A673 (cell line): ENCODE measurements at regions not wholly inside any gene's neighbourhood (a gene's known extent, or its start where the extent isn't known, plus 50 kb on each side); places are given as distances from the start of the nearest gene placed in this dataset.

Source experiments
- EZH2 ChIP-seq: fragments of 200-600 bp; sonication (generic); IDR thresholded peaks from 2 replicates; pipeline ENCODE4 v1.6.1; 2017; ENCODE audit warnings: borderline replicate concordance, low read depth, mild to moderate bottlenecking, mixed read lengths, antibody characterized with exemption, low read length; ENCODE audit not compliant: poor library complexity, severe bottlenecking
- TF ChIP-seq, protein P1 (sequence below): fragments of 300-800, 200-600 bp; sonication (generic); conservative IDR thresholded peaks from 2 replicates; pipeline ENCODE4 v1.5.1; 2017; ENCODE audit warnings: low read depth, mild to moderate bottlenecking, antibody characterized with exemption, low read length, moderate library complexity, mixed read lengths

DNA sequence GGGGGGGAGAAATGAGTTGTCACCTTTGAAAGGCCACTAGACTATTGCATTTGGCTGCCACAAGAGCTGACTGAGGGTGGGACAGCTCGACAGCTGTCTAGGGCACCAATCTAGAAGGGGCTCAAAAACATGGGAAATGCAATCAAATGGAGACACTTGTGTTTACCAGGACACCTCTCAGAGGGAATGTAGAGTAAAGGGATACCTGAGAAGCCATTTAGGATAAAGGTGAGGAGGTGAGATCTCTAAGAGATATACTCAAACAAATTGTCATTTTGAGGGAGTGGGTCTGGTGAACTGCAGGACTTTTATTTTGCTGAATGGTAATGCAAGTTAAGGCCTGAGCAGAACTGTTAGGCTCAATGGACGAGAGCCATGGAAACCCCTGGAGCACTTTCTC, 159.8 kb downstream of the DDX1 start:
- TF ChIP-seq, protein P1, sequence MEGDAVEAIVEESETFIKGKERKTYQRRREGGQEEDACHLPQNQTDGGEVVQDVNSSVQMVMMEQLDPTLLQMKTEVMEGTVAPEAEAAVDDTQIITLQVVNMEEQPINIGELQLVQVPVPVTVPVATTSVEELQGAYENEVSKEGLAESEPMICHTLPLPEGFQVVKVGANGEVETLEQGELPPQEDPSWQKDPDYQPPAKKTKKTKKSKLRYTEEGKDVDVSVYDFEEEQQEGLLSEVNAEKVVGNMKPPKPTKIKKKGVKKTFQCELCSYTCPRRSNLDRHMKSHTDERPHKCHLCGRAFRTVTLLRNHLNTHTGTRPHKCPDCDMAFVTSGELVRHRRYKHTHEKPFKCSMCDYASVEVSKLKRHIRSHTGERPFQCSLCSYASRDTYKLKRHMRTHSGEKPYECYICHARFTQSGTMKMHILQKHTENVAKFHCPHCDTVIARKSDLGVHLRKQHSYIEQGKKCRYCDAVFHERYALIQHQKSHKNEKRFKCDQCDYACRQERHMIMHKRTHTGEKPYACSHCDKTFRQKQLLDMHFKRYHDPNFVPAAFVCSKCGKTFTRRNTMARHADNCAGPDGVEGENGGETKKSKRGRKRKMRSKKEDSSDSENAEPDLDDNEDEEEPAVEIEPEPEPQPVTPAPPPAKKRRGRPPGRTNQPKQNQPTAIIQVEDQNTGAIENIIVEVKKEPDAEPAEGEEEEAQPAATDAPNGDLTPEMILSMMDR, result no peak
- no peak for TF ChIP-seq EZH2
